Stomach (tissue), 4 donors: ENCODE measurements at regions not wholly inside any gene's neighbourhood (a gene's known extent, or its start where the extent isn't known, plus 50 kb on each side); places are given as distances from the start of the nearest gene placed in this dataset.

Source experiments
- EP300 ChIP-seq: sonication (generic); formaldehyde crosslinking; IDR thresholded peaks from one replicate; pipeline ENCODE4 v1.6.1; 2017; ENCODE audit warnings: antibody characterized with exemption
- POLR2AphosphoS5 ChIP-seq, 3 donors: sonication (generic); formaldehyde crosslinking; IDR thresholded peaks; one replicate each; pipeline ENCODE4 v1.6.1; 2016; ENCODE audit warnings: antibody characterized with exemption in 3 of 3

GRCh38 chr13:67856955-67857354 is 626.8 kb upstream of the PCDH9 start:
- TF ChIP-seq POLR2AphosphoS5 (IDR thresholded peaks at IDR 0.05) (no peak), EP300 (no peak)
